Keratinocyte (primary cell): ENCODE measurements at regions not wholly inside any gene's neighbourhood (a gene's known extent, or its start where the extent isn't known, plus 50 kb on each side); places are given as distances from the start of the nearest gene placed in this dataset.

Source experiments
- DNase-seq: peaks from one replicate; pipeline ENCODE4 v3.0.0-alpha.2; 2011; ENCODE audit warnings: low read depth, missing footprints, low spot score
- FAIRE-seq: peaks from 2 replicates; lab custom pipeline; 2011; peaks lifted over from hg19 to GRCh38; lab: Jason Lieb, UNC
- H2AFZ ChIP-seq: 2 replicates; pipeline ENCODE4 v1.6.0; 2012; ENCODE audit warnings: low read length, control low read depth, inconsistent platforms; ENCODE audit not compliant: control insufficient read depth
- H3K27ac ChIP-seq: 2 replicates; pipeline ENCODE4 v1.5.1; 2011; ENCODE audit warnings: low read length; ENCODE audit not compliant: control insufficient read depth, insufficient read depth
- H3K27me3 ChIP-seq: 3 replicates; pipeline ENCODE4 v1.6.0; 2011; ENCODE audit warnings: low read length; ENCODE audit not compliant: control insufficient read depth, insufficient read depth; ENCODE audit errors: extremely low read depth
- H3K36me3 ChIP-seq, 2 experiments: 2 replicates in 1 of 2; 3 replicates in 1 of 2; pipeline ENCODE4 v1.5.1; 2011; ENCODE audit warnings: low read length in 2 of 2, mild to moderate bottlenecking in 1 of 2; ENCODE audit not compliant: control insufficient read depth in 2 of 2, insufficient read depth in 2 of 2; ENCODE audit errors: extremely low read depth in 1 of 2
- H3K4me1 ChIP-seq: 3 replicates; pipeline ENCODE4 v1.5.1; 2011; ENCODE audit warnings: low read length; ENCODE audit not compliant: control insufficient read depth, insufficient read depth; ENCODE audit errors: extremely low read depth
- H3K4me2 ChIP-seq: 3 replicates; pipeline ENCODE4 v1.6.0; 2011; ENCODE audit warnings: low read depth, low read length; ENCODE audit not compliant: control insufficient read depth, insufficient read depth; ENCODE audit errors: extremely low read depth
- H3K4me3 ChIP-seq, 3 experiments: fragments of 200-600 bp in 1 of 3; sonication (generic) in 1 of 3; 2 replicates in 2 of 3; 3 replicates in 1 of 3; pipeline ENCODE4 v1.5.1; 2011 to 2016; ENCODE audit warnings: low read length in 3 of 3, mild to moderate bottlenecking in 3 of 3, control low read depth in 2 of 3, inconsistent platforms in 1 of 3, low read depth in 1 of 3, mixed read lengths in 1 of 3, mixed run types in 1 of 3, moderate library complexity in 1 of 3; ENCODE audit not compliant: control insufficient read depth in 2 of 3, insufficient read depth in 2 of 3; ENCODE audit errors: extremely low read depth in 1 of 3
- H3K79me2 ChIP-seq: 2 replicates; pipeline ENCODE4 v1.6.0; 2012; ENCODE audit warnings: low read length; ENCODE audit not compliant: control insufficient read depth, insufficient read depth
- H3K9ac ChIP-seq: 3 replicates; pipeline ENCODE4 v1.6.0; 2011; ENCODE audit warnings: low read length; ENCODE audit not compliant: control insufficient read depth, insufficient read depth; ENCODE audit errors: extremely low read depth
- H3K9me1 ChIP-seq: 3 replicates; pipeline ENCODE4 v1.6.0; 2011; ENCODE audit warnings: low read length; ENCODE audit not compliant: control insufficient read depth, insufficient read depth; ENCODE audit errors: extremely low read depth
- H3K9me3 ChIP-seq: 2 replicates; pipeline ENCODE4 v1.5.1; 2012; ENCODE audit warnings: low read depth, low read length; ENCODE audit not compliant: control insufficient read depth
- H4K20me1 ChIP-seq: 3 replicates; pipeline ENCODE4 v1.6.0; 2011; ENCODE audit warnings: low read length; ENCODE audit not compliant: control insufficient read depth, insufficient read depth; ENCODE audit errors: extremely low read depth
- EZH2 ChIP-seq: IDR thresholded peaks from one replicate; pipeline ENCODE4 v1.6.1; 2012; ENCODE audit warnings: inconsistent platforms, mild to moderate bottlenecking, low read length, moderate library complexity
- dilution Hi-C: fragments of 300-500 bp; cut with MboI; formaldehyde crosslinking; loops from one replicate; pipeline ENCODE4 v1.7.0; 2020; ENCODE audit warnings: low sequenced_read_pairs; ENCODE audit not compliant: extremely low pct_ligation_motif_present
- TF ChIP-seq, protein P1 (sequence below), 3 experiments: IDR thresholded peaks in 1 of 3; conservative IDR thresholded peaks in 1 of 3; optimal IDR thresholded peaks in 1 of 3; 2 replicates in 2 of 3; 3 replicates in 1 of 3; pipeline versions ENCODE3 to v1.5.1; 2011; ENCODE audit warnings: low read length in 3 of 3, mild to moderate bottlenecking in 3 of 3, moderate library complexity in 2 of 3, control low read depth in 1 of 3, inconsistent platforms in 1 of 3; ENCODE audit not compliant: insufficient read depth in 2 of 3; ENCODE audit errors: extremely low read depth in 1 of 3

DNA sequence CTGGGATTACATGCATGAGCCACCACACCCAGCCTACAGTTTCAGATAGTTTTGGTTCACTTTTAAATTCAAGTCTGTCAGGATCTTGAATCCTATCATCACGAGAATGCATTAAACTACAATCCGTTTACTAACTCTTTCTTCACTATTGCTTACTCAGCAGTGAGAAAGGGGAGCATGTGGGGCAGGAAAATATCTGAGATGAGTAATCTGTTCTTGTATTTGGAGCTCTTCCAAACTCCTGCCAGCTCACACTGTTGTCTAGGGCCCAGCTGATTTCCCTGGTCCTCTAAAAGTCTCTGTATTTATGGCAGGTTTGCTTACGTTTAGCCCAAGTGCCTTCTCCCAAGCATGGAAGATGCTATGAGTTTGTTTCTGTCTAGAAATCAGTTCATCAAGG, 152.2 kb downstream of the FGF18 start:
- Histone ChIP-seq H4K20me1 (no peaks in the 10 kb centered on the region), H3K27ac (no peak overlapping the region), H3K27me3 (no peaks in the 10 kb centered on the region), H3K4me1 (no peaks in the 10 kb centered on the region), H3K9me1 (no peaks in the 10 kb centered on the region), H3K36me3 (no peaks in the 10 kb centered on the region), H3K9me3 (no peaks in the 10 kb centered on the region), H3K9ac (no peak overlapping the region), H3K4me3 (no peak overlapping the region), H2AFZ (no peak overlapping the region), H3K4me2 (no peak overlapping the region), H3K79me2 (no peaks in the 10 kb centered on the region)
- TF ChIP-seq, protein P1, sequence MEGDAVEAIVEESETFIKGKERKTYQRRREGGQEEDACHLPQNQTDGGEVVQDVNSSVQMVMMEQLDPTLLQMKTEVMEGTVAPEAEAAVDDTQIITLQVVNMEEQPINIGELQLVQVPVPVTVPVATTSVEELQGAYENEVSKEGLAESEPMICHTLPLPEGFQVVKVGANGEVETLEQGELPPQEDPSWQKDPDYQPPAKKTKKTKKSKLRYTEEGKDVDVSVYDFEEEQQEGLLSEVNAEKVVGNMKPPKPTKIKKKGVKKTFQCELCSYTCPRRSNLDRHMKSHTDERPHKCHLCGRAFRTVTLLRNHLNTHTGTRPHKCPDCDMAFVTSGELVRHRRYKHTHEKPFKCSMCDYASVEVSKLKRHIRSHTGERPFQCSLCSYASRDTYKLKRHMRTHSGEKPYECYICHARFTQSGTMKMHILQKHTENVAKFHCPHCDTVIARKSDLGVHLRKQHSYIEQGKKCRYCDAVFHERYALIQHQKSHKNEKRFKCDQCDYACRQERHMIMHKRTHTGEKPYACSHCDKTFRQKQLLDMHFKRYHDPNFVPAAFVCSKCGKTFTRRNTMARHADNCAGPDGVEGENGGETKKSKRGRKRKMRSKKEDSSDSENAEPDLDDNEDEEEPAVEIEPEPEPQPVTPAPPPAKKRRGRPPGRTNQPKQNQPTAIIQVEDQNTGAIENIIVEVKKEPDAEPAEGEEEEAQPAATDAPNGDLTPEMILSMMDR (optimal IDR thresholded peaks at IDR 0.05 in 1 of 3, IDR thresholded peaks at IDR 0.05 in 1 of 3, conservative IDR thresholded peaks at IDR 0.05 in 1 of 3; ENCODE audit: extremely low read depth in 1 of 3, insufficient read depth in 2 of 3, low read length in 3 of 3), result no peak
- no peak for TF ChIP-seq EZH2
- DNase-seq (no peak), FAIRE-seq (peak; percentile 76)
- dilution Hi-C loops, result no loop called here

- Histone ChIP-seq H3K9me3 (no peaks in the 10 kb centered on the region), H3K79me2 (no peaks in the 10 kb centered on the region), H3K4me3 (no peak overlapping the region), H2AFZ (no peak overlapping the region), H3K4me1 (no peaks in the 10 kb centered on the region), H3K4me2 (no peak overlapping the region), H3K27ac (no peak overlapping the region), H4K20me1 (no peaks in the 10 kb centered on the region), H3K9ac (no peak overlapping the region), H3K36me3 (no peaks in the 10 kb centered on the region), H3K27me3 (peaks cover 8% of the 10 kb centered on the region), H3K9me1 (no peaks in the 10 kb centered on the region)
- DNase-seq (no peak), FAIRE-seq (no peak)
- dilution Hi-C loops, result no loop called here
- TF ChIP-seq EZH2, result no peak
- TF ChIP-seq, protein P1 (optimal IDR thresholded peaks at IDR 0.05 in 1 of 3, IDR thresholded peaks at IDR 0.05 in 1 of 3, conservative IDR thresholded peaks at IDR 0.05 in 1 of 3; ENCODE audit: extremely low read depth in 1 of 3, insufficient read depth in 2 of 3, low read length in 3 of 3), result no peak
Measured at GRCh38 chr5:171573021-171573420, 153.6 kb downstream of the FGF18 start.
